ENCODE measurements at regions not wholly inside any gene's neighbourhood (a gene's known extent, or its start where the extent isn't known, plus 50 kb on each side); places are given as distances from the start of the nearest gene placed in this dataset.

DNA sequence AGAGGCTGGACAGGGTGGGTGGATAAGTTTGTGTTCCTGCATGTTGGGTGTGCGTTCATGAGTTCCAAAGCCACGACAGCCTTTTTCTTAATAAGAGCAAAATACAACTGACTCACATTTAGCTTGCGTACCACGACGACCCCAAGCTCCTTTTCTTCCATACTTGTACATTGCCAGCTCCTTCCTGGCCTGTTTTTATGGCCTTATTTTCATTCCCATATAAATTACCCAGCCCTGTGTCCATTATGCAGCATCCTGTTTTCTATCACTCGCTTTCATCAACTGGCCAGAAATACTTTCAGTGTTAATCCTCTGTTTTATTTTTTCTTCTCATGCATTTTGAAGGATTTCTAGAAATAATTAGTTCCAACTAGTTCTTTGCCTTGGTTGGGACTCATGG lies 499.1 kb downstream of the FOXO1 start:
- TF ChIP-seq, protein P1, sequence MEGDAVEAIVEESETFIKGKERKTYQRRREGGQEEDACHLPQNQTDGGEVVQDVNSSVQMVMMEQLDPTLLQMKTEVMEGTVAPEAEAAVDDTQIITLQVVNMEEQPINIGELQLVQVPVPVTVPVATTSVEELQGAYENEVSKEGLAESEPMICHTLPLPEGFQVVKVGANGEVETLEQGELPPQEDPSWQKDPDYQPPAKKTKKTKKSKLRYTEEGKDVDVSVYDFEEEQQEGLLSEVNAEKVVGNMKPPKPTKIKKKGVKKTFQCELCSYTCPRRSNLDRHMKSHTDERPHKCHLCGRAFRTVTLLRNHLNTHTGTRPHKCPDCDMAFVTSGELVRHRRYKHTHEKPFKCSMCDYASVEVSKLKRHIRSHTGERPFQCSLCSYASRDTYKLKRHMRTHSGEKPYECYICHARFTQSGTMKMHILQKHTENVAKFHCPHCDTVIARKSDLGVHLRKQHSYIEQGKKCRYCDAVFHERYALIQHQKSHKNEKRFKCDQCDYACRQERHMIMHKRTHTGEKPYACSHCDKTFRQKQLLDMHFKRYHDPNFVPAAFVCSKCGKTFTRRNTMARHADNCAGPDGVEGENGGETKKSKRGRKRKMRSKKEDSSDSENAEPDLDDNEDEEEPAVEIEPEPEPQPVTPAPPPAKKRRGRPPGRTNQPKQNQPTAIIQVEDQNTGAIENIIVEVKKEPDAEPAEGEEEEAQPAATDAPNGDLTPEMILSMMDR (IDR thresholded peaks at IDR 0.05; ENCODE audit: low read depth, low read length): no peak
- no peak for TF ChIP-seq POLR2A (IDR thresholded peaks at IDR 0.05; ENCODE audit: extremely low read depth, insufficient read length)
- TF ChIP-seq, protein P2, sequence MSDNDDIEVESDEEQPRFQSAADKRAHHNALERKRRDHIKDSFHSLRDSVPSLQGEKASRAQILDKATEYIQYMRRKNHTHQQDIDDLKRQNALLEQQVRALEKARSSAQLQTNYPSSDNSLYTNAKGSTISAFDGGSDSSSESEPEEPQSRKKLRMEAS (IDR thresholded peaks at IDR 0.05; ENCODE audit: low read depth, low read length): no peak
- TF ChIP-seq MYC (IDR thresholded peaks at IDR 0.05; ENCODE audit: low read depth, low read length): no peak
- no peak overlapping the region for H3K4me3 ChIP-seq (ENCODE audit: low read depth, low read length)
- DNase-seq (ENCODE audit: low read depth): no peak

DNA sequence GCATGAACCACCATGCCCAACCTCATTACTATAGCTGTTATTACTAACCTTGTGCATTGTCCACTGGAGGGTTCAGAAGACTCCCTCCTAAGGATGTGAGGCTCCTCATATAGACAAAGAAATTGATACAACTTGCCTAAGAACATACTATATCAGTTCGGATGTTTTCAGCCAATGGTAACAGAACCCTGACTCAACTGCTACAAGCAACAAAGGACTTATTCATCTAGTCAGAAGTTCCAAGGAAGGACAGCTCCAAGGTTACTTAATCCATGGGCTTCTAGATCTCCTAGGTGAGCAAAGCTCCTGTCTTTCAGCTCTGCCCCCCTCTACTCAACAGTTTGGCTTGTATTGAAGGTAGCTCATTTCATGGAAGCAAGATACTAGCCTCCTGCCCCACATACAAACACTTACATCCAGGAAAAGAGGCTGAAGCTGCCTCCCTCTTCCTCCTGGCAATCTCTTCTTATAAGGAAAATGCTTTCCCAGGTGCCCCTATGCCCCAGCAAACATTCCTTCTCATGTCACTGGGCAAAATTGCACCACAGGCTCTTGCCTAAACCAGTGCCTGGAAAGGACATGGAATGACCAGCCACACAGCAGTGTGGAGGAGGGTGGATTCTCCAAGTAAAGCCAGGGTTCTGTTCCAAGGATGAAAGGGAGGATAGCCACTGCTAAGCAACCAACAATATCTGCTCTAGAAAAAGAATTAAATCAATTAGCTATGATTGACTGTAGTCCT lies 497.8 kb downstream of the FOXO1 start:
- H3K4me3 ChIP-seq (ENCODE audit: low read depth, low read length): no peak overlapping the region
- TF ChIP-seq, protein P2 (IDR thresholded peaks at IDR 0.05; ENCODE audit: low read depth, low read length): no peak
- TF ChIP-seq POLR2A (IDR thresholded peaks at IDR 0.05; ENCODE audit: extremely low read depth, insufficient read length): no peak
- TF ChIP-seq MYC (IDR thresholded peaks at IDR 0.05; ENCODE audit: low read depth, low read length): no peak
- TF ChIP-seq, protein P1 (IDR thresholded peaks at IDR 0.05; ENCODE audit: low read depth, low read length): no peak
- DNase-seq (ENCODE audit: low read depth): no peak

DNA sequence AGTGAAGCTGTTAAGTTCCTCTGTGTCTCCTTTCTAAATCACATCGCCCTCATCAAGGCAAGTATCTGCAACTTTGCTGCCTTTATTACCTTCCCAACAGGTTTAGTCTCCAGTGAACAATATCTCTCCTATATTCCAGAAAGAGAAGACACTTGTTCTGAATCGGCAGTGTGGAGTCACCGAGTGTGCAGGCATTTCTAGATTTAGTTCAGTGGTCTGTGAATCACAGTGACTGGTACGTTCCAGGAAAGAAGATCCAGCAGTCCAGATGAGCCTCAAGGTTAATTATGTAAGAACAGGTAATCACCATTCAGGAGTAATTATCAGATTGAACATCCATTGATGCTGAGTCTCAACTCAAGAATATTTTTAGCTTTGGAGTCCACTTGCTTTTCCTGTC lies 497.0 kb downstream of the FOXO1 start:
- H3K4me3 ChIP-seq (ENCODE audit: low read depth, low read length): no peak overlapping the region
- no peak for DNase-seq (ENCODE audit: low read depth)
- no peak for TF ChIP-seq POLR2A (IDR thresholded peaks at IDR 0.05; ENCODE audit: extremely low read depth, insufficient read length)
- TF ChIP-seq, protein P1 (IDR thresholded peaks at IDR 0.05; ENCODE audit: low read depth, low read length): no peak
- TF ChIP-seq MYC (IDR thresholded peaks at IDR 0.05; ENCODE audit: low read depth, low read length): no peak
- TF ChIP-seq, protein P2 (IDR thresholded peaks at IDR 0.05; ENCODE audit: low read depth, low read length): no peak

DNA sequence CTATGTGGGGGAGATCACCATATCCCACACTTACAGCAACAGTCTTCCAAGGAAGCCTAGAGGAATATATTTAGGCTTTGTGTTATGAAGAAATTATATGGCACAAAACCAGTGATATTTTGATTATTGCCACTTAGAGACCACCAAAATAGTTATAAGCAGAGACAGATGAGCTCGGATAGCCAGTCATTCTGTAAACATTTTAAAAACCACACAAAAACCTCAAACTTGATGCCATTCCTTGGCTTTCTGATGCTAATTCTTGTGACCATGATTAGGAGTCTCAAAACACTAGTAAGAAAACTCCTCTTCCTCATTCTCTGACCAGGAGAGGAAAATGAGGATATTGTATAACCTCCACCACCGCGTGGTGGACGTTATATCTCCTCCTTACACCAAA lies 496.4 kb downstream of the FOXO1 start:
- no peak for DNase-seq (ENCODE audit: low read depth)
- TF ChIP-seq, protein P1 (IDR thresholded peaks at IDR 0.05; ENCODE audit: low read depth, low read length): no peak
- TF ChIP-seq POLR2A (IDR thresholded peaks at IDR 0.05; ENCODE audit: extremely low read depth, insufficient read length) (no peak), MYC (IDR thresholded peaks at IDR 0.05; ENCODE audit: low read depth, low read length) (no peak)
- TF ChIP-seq, protein P2 (IDR thresholded peaks at IDR 0.05; ENCODE audit: low read depth, low read length): no peak
- no peak overlapping the region for H3K4me3 ChIP-seq (ENCODE audit: low read depth, low read length)

DNA sequence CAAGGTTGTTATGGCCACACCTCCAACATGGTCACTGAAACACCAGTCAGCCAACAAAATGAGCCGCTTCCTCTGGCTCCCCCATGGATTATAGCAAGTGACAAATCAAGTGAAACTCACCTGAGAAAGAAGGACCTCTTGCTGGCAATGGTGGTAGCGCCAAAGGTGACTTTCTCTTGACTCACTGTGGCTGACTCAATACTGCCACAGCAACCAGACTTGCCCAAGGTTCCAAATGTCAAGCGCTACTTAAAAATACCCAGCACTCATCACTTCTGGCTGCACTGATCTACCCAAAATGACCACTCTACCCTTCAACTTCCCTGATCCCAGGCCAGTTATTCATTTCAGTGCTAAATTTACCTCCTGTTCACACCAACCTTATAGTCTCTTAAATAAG lies 495.5 kb downstream of the FOXO1 start:
- TF ChIP-seq, protein P1 (IDR thresholded peaks at IDR 0.05; ENCODE audit: low read depth, low read length): no peak
- TF ChIP-seq MYC (IDR thresholded peaks at IDR 0.05; ENCODE audit: low read depth, low read length): no peak
- no peak for TF ChIP-seq POLR2A (IDR thresholded peaks at IDR 0.05; ENCODE audit: extremely low read depth, insufficient read length)
- TF ChIP-seq, protein P2 (IDR thresholded peaks at IDR 0.05; ENCODE audit: low read depth, low read length): no peak

More for the DNA sequence above, 495.5 kb downstream of the FOXO1 start:
- DNase-seq (ENCODE audit: low read depth): no peak
- no peak overlapping the region for H3K4me3 ChIP-seq (ENCODE audit: low read depth, low read length)

All from NB4 (cell line).